ENCODE measurements at regions not wholly inside any gene's neighbourhood (a gene's known extent, or its start where the extent isn't known, plus 50 kb on each side); places are given as distances from the start of the nearest gene placed in this dataset.
"Not testable (repeated sequence)": the region's sequence is repeated elsewhere in the genome, so short reads cannot be mapped to it uniquely, and the experiment has no call there.

- Histone ChIP-seq H3K27me3 (no peaks in the 10 kb centered on the region), H3K4me1 (no peaks in the 10 kb centered on the region), H3K9me3 (no peaks in the 10 kb centered on the region), H3K27ac (no peak overlapping the region), H3K4me3 (no peak overlapping the region), H3K36me3 (no peaks in the 10 kb centered on the region)
- intact Hi-C loops (cut with DNase I; ENCODE audit: low total_unique reads): no loop called here
- DNase-seq: no peak
- in situ Hi-C loops (cut with MboI; ENCODE audit: low pct_ligation_motif_present in 1 of 4, low pct_unique_long_range_greater_than_20kb in 1 of 4, low sequenced_read_pairs in 3 of 4): no loop called here
- TF ChIP-seq EP300 (IDR thresholded peaks at IDR 0.05; ENCODE audit: low read depth): no peak
- no peak for TF ChIP-seq POLR2A (IDR thresholded peaks at IDR 0.05)
- no peak for TF ChIP-seq POLR2AphosphoS5 (IDR thresholded peaks at IDR 0.05)
- TF ChIP-seq, protein P1, sequence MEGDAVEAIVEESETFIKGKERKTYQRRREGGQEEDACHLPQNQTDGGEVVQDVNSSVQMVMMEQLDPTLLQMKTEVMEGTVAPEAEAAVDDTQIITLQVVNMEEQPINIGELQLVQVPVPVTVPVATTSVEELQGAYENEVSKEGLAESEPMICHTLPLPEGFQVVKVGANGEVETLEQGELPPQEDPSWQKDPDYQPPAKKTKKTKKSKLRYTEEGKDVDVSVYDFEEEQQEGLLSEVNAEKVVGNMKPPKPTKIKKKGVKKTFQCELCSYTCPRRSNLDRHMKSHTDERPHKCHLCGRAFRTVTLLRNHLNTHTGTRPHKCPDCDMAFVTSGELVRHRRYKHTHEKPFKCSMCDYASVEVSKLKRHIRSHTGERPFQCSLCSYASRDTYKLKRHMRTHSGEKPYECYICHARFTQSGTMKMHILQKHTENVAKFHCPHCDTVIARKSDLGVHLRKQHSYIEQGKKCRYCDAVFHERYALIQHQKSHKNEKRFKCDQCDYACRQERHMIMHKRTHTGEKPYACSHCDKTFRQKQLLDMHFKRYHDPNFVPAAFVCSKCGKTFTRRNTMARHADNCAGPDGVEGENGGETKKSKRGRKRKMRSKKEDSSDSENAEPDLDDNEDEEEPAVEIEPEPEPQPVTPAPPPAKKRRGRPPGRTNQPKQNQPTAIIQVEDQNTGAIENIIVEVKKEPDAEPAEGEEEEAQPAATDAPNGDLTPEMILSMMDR (IDR thresholded peaks at IDR 0.05): no peak
Measured at GRCh38 chr15:81780966-81781365, 264.9 kb downstream of the MEX3B start.

- no peak overlapping the region for H3K27ac ChIP-seq
- H3K36me3 ChIP-seq: no peaks in the 10 kb centered on the region
- H3K4me1 ChIP-seq: no peaks in the 10 kb centered on the region
- no peaks in the 10 kb centered on the region for H3K27me3 ChIP-seq
- 76 to 80% methylated on average over 2 of the region's 2 CpGs for WGBS, 2 donors (ENCODE audit: low coverage in 1 of 2)
- intact Hi-C loops (cut with DNase I; ENCODE audit: low total_unique reads): no loop called here
- in situ Hi-C loops (cut with MboI; ENCODE audit: low pct_ligation_motif_present in 1 of 4, low pct_unique_long_range_greater_than_20kb in 1 of 4, low sequenced_read_pairs in 3 of 4): no loop called here
- H3K9me3 ChIP-seq: no peaks in the 10 kb centered on the region
- no peak for TF ChIP-seq POLR2AphosphoS5 (IDR thresholded peaks at IDR 0.05)
- TF ChIP-seq, protein P1 (IDR thresholded peaks at IDR 0.05): no peak
- no peak for TF ChIP-seq POLR2A (IDR thresholded peaks at IDR 0.05)
- no peak for TF ChIP-seq EP300 (IDR thresholded peaks at IDR 0.05; ENCODE audit: low read depth)
- H3K4me3 ChIP-seq: no peak overlapping the region
- DNase-seq: no peak
Measured at GRCh38 chr15:81779181-81779580, 266.6 kb downstream of the MEX3B start.

DNA sequence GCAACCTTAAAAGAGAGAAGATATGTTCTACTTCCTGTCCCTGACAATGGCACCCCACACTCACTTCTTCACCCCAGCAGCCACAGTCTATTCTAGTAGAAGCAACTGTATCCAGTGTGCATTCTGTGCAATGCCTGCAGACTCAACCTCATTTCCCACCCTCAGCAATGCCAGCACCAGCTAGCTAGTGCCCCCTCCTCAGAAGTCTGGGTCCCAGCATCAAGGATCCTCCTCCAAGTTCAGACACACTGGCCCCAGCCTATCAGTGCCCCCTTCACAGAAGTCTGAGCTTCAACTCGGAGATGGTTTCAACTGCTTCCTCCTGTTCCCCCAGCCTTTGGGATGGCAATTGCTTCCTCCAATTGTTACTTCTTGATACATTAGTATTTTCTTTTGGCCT is 268.3 kb downstream of the MEX3B start:
- Histone ChIP-seq H3K9me3 (no peaks in the 10 kb centered on the region), H3K4me1 (no peaks in the 10 kb centered on the region), H3K36me3 (no peaks in the 10 kb centered on the region), H3K27me3 (no peaks in the 10 kb centered on the region), H3K4me3 (no peak overlapping the region), H3K27ac (no peak overlapping the region)
- TF ChIP-seq, protein P1 (IDR thresholded peaks at IDR 0.05): no peak
- TF ChIP-seq EP300 (IDR thresholded peaks at IDR 0.05; ENCODE audit: low read depth): no peak
- no peak for TF ChIP-seq POLR2AphosphoS5 (IDR thresholded peaks at IDR 0.05)
- no peak for TF ChIP-seq POLR2A (IDR thresholded peaks at IDR 0.05)
- 60 to 81% methylated on average over 1 of the region's 1 CpG for WGBS, 2 donors (ENCODE audit: low coverage in 1 of 2)
- intact Hi-C loops (cut with DNase I; ENCODE audit: low total_unique reads): no loop called here
- no peak for DNase-seq
- in situ Hi-C loops (cut with MboI; ENCODE audit: low pct_ligation_motif_present in 1 of 4, low pct_unique_long_range_greater_than_20kb in 1 of 4, low sequenced_read_pairs in 3 of 4): no loop called here

GRCh38 chr15:81776976-81777375 is 268.8 kb downstream of the MEX3B start:
- Histone ChIP-seq H3K4me3 (no peak overlapping the region), H3K9me3 (no peaks in the 10 kb centered on the region), H3K27me3 (no peaks in the 10 kb centered on the region), H3K36me3 (no peaks in the 10 kb centered on the region), H3K27ac (no peak overlapping the region), H3K4me1 (no peaks in the 10 kb centered on the region)
- intact Hi-C loops (cut with DNase I; ENCODE audit: low total_unique reads): no loop called here
- in situ Hi-C loops (cut with MboI; ENCODE audit: low pct_ligation_motif_present in 1 of 4, low pct_unique_long_range_greater_than_20kb in 1 of 4, low sequenced_read_pairs in 3 of 4): no loop called here
- DNase-seq: no peak
- no peak for TF ChIP-seq POLR2A (IDR thresholded peaks at IDR 0.05)
- TF ChIP-seq, protein P1 (IDR thresholded peaks at IDR 0.05): no peak
- no peak for TF ChIP-seq POLR2AphosphoS5 (IDR thresholded peaks at IDR 0.05)
- no peak for TF ChIP-seq EP300 (IDR thresholded peaks at IDR 0.05; ENCODE audit: low read depth)
- WGBS, 2 donors (ENCODE audit: low coverage in 1 of 2): 70 to 77% methylated on average over 7 of the region's 7 CpGs

DNA sequence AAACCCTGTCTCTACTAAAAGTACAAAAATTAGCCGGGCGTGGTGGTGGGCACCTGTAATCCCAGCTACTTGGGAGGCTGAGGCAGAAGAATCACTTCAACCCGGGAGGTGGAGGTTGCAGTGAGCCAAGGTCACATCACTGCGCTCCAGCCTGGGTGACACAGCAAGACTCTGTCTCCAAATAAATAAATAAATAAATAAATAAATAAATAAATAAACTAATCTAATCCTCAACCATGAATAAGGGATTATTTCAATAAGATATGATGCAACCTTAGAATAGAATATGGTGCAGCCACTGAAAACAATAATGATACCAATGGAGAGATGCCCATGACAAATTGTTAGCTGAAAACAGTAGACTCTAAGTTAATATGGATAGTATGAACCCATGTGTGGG is 270.0 kb downstream of the MEX3B start:
- H3K4me1 ChIP-seq; H3K27me3 ChIP-seq; H3K9me3 ChIP-seq; H3K4me3 ChIP-seq; intact Hi-C loops (cut with DNase I; ENCODE audit: low total_unique reads); H3K36me3 ChIP-seq; H3K27ac ChIP-seq; DNase-seq; in situ Hi-C loops (cut with MboI; ENCODE audit: low pct_ligation_motif_present in 1 of 4, low pct_unique_long_range_greater_than_20kb in 1 of 4, low sequenced_read_pairs in 3 of 4): not testable (repeated sequence)
- WGBS, 2 donors (ENCODE audit: low coverage in 1 of 2): 80 to 95% methylated on average over 2 to 4 of the region's 4 CpGs

All from transverse colon (tissue), 4 donors.